ENCODE measurements at regions not wholly inside any gene's neighbourhood (a gene's known extent, or its start where the extent isn't known, plus 50 kb on each side); places are given as distances from the start of the nearest gene placed in this dataset.
"Not testable (repeated sequence)": the region's sequence is repeated elsewhere in the genome, so short reads cannot be mapped to it uniquely, and the experiment has no call there.

- H2AK5ac ChIP-seq (ENCODE audit: low read length); H3K4me3 ChIP-seq (ENCODE audit: low read depth, low read length); H3K9ac ChIP-seq (ENCODE audit: low read length); H3K23ac ChIP-seq (ENCODE audit: low read length); H4K91ac ChIP-seq (ENCODE audit: low read depth, low read length); H4K8ac ChIP-seq (ENCODE audit: low read depth, low read length); H2BK12ac ChIP-seq (ENCODE audit: low read length); H3K4ac ChIP-seq (ENCODE audit: low read depth, low read length); H2AFZ ChIP-seq (ENCODE audit: insufficient read depth, low read length, poor library complexity); H3K27ac ChIP-seq (ENCODE audit: low read depth, low read length); H3K9me3 ChIP-seq (ENCODE audit: insufficient read depth, low read depth, low read length); H3K27me3 ChIP-seq (ENCODE audit: insufficient read depth, low read length); H3K79me2 ChIP-seq (ENCODE audit: control insufficient read depth, insufficient read depth, low read length, poor library complexity); H3K36me3 ChIP-seq (ENCODE audit: control insufficient read depth in 1 of 2, insufficient read depth in 2 of 2, low read length in 2 of 2); H3K4me2 ChIP-seq (ENCODE audit: low read length); H3K79me1 ChIP-seq (ENCODE audit: low read length); H3K18ac ChIP-seq (ENCODE audit: low read length); H4K12ac ChIP-seq (ENCODE audit: low read depth, low read length); H2BK5ac ChIP-seq (ENCODE audit: low read depth, low read length, poor library complexity); H2BK120ac ChIP-seq (ENCODE audit: insufficient read depth, low read length, poor library complexity); H3K4me1 ChIP-seq (ENCODE audit: control insufficient read depth in 1 of 2, insufficient read depth in 2 of 2, low read length in 2 of 2); H3K14ac ChIP-seq (ENCODE audit: low read length); DNase-seq: not testable (repeated sequence)
- WGBS (ENCODE audit: extremely low coverage, insufficient coverage, insufficient read length), result no CpG with 5 or more reads among the region's 12 CpGs
Observed at GRCh38 chr9:75207997-75208396, 119.7 kb downstream of the OSTF1 start.

GRCh38 chr9:75210215-75210614 is 121.9 kb downstream of the OSTF1 start:
- H3K23ac ChIP-seq (ENCODE audit: low read length), result no peak overlapping the region
- H3K18ac ChIP-seq (ENCODE audit: low read length), result no peak overlapping the region
- no peak overlapping the region for H3K4me2 ChIP-seq (ENCODE audit: low read length)
- no peak overlapping the region for H3K4ac ChIP-seq (ENCODE audit: low read depth, low read length)
- no peak overlapping the region for H2AK5ac ChIP-seq (ENCODE audit: low read length)
- H3K27ac ChIP-seq (ENCODE audit: low read depth, low read length), result no peak overlapping the region
- no peak overlapping the region for H2BK120ac ChIP-seq (ENCODE audit: insufficient read depth, low read length, poor library complexity)
- no peak overlapping the region for H4K91ac ChIP-seq (ENCODE audit: low read depth, low read length)
- no peaks in the 10 kb centered on the region for H3K79me2 ChIP-seq (ENCODE audit: control insufficient read depth, insufficient read depth, low read length, poor library complexity)
- no peaks in the 10 kb centered on the region for H3K36me3 ChIP-seq (ENCODE audit: control insufficient read depth in 1 of 2, insufficient read depth in 2 of 2, low read length in 2 of 2)
- no peaks in the 10 kb centered on the region for H3K9me3 ChIP-seq (ENCODE audit: insufficient read depth, low read depth, low read length)
- no peak overlapping the region for H2AFZ ChIP-seq (ENCODE audit: insufficient read depth, low read length, poor library complexity)
- H3K27me3 ChIP-seq (ENCODE audit: insufficient read depth, low read length), result no peaks in the 10 kb centered on the region
- H4K12ac ChIP-seq (ENCODE audit: low read depth, low read length), result no peak overlapping the region
- no CpG with 5 or more reads among the region's 3 CpGs for WGBS (ENCODE audit: extremely low coverage, insufficient coverage, insufficient read length)
- no peak overlapping the region for H3K14ac ChIP-seq (ENCODE audit: low read length)
- no peak overlapping the region for H3K9ac ChIP-seq (ENCODE audit: low read length)
- no peaks in the 10 kb centered on the region for H3K4me1 ChIP-seq (ENCODE audit: control insufficient read depth in 1 of 2, insufficient read depth in 2 of 2, low read length in 2 of 2)
- no peak overlapping the region for H2BK12ac ChIP-seq (ENCODE audit: low read length)
- no peak overlapping the region for H2BK5ac ChIP-seq (ENCODE audit: low read depth, low read length, poor library complexity)
- H3K79me1 ChIP-seq (ENCODE audit: low read length), result no peaks in the 10 kb centered on the region
- no peak overlapping the region for H3K4me3 ChIP-seq (ENCODE audit: low read depth, low read length)
- no peak for DNase-seq
- H4K8ac ChIP-seq (ENCODE audit: low read depth, low read length), result no peak overlapping the region

GRCh38 chr9:75213765-75214164 is 125.5 kb downstream of the OSTF1 start:
- no CpG with 5 or more reads among the region's 3 CpGs for WGBS (ENCODE audit: extremely low coverage, insufficient coverage, insufficient read length)
- Histone ChIP-seq H3K36me3 (ENCODE audit: control insufficient read depth in 1 of 2, insufficient read depth in 2 of 2, low read length in 2 of 2) (no peaks in the 10 kb centered on the region), H3K27ac (ENCODE audit: low read depth, low read length) (no peak overlapping the region)

GRCh38 chr9:75226403-75227139 is 138.3 kb downstream of the OSTF1 start:
- no peak overlapping the region for H2BK5ac ChIP-seq (ENCODE audit: low read depth, low read length, poor library complexity)
- H2AK5ac ChIP-seq (ENCODE audit: low read length), result no peak overlapping the region
- no peak overlapping the region for H3K4ac ChIP-seq (ENCODE audit: low read depth, low read length)
- H3K23ac ChIP-seq (ENCODE audit: low read length), result no peak overlapping the region
- no peak overlapping the region for H4K8ac ChIP-seq (ENCODE audit: low read depth, low read length)
- WGBS (ENCODE audit: extremely low coverage, insufficient coverage, insufficient read length), result no CpG with 5 or more reads among the region's 2 CpGs
- H3K9ac ChIP-seq (ENCODE audit: low read length), result no peak overlapping the region
- peaks cover 0 to 2% of the 10 kb centered on the region in 2 experiments for H3K36me3 ChIP-seq (ENCODE audit: control insufficient read depth in 1 of 2, insufficient read depth in 2 of 2, low read length in 2 of 2)
- no peak overlapping the region for H2AFZ ChIP-seq (ENCODE audit: insufficient read depth, low read length, poor library complexity)
- H3K27me3 ChIP-seq (ENCODE audit: insufficient read depth, low read length), result no peaks in the 10 kb centered on the region
- H3K14ac ChIP-seq (ENCODE audit: low read length), result no peak overlapping the region
- H3K4me1 ChIP-seq (ENCODE audit: control insufficient read depth in 1 of 2, insufficient read depth in 2 of 2, low read length in 2 of 2), result no peaks in the 10 kb centered on the region
- H3K27ac ChIP-seq (ENCODE audit: low read depth, low read length), result no peak overlapping the region
- no peak overlapping the region for H3K4me3 ChIP-seq (ENCODE audit: low read depth, low read length)
- no peak overlapping the region for H4K12ac ChIP-seq (ENCODE audit: low read depth, low read length)
- no peak overlapping the region for H2BK12ac ChIP-seq (ENCODE audit: low read length)
- H3K79me1 ChIP-seq (ENCODE audit: low read length), result no peaks in the 10 kb centered on the region
- no peak overlapping the region for H2BK120ac ChIP-seq (ENCODE audit: insufficient read depth, low read length, poor library complexity)
- H4K91ac ChIP-seq (ENCODE audit: low read depth, low read length), result no peak overlapping the region
- no peak overlapping the region for H3K18ac ChIP-seq (ENCODE audit: low read length)
- H3K9me3 ChIP-seq (ENCODE audit: insufficient read depth, low read depth, low read length), result peaks cover 3% of the 10 kb centered on the region
- no peak overlapping the region for H3K4me2 ChIP-seq (ENCODE audit: low read length)
- H3K79me2 ChIP-seq (ENCODE audit: control insufficient read depth, insufficient read depth, low read length, poor library complexity), result no peaks in the 10 kb centered on the region
- no peak for DNase-seq

More at GRCh38 chr9:75213765-75214164, 125.5 kb downstream of the OSTF1 start:
- DNase-seq, result no peak
- H3K4me1 ChIP-seq (ENCODE audit: control insufficient read depth in 1 of 2, insufficient read depth in 2 of 2, low read length in 2 of 2), result no peaks in the 10 kb centered on the region
- no peak overlapping the region for H4K12ac ChIP-seq (ENCODE audit: low read depth, low read length)
- no peaks in the 10 kb centered on the region for H3K9me3 ChIP-seq (ENCODE audit: insufficient read depth, low read depth, low read length)
- H3K79me1 ChIP-seq (ENCODE audit: low read length), result no peaks in the 10 kb centered on the region
- H3K4me3 ChIP-seq (ENCODE audit: low read depth, low read length), result no peak overlapping the region
- H2AK5ac ChIP-seq (ENCODE audit: low read length), result no peak overlapping the region
- no peak overlapping the region for H2BK12ac ChIP-seq (ENCODE audit: low read length)
- no peak overlapping the region for H3K4me2 ChIP-seq (ENCODE audit: low read length)
- H2AFZ ChIP-seq (ENCODE audit: insufficient read depth, low read length, poor library complexity), result no peak overlapping the region
- H2BK5ac ChIP-seq (ENCODE audit: low read depth, low read length, poor library complexity), result no peak overlapping the region
- H2BK120ac ChIP-seq (ENCODE audit: insufficient read depth, low read length, poor library complexity), result no peak overlapping the region
- no peaks in the 10 kb centered on the region for H3K27me3 ChIP-seq (ENCODE audit: insufficient read depth, low read length)
- no peak overlapping the region for H3K9ac ChIP-seq (ENCODE audit: low read length)
- no peak overlapping the region for H3K4ac ChIP-seq (ENCODE audit: low read depth, low read length)
- H3K79me2 ChIP-seq (ENCODE audit: control insufficient read depth, insufficient read depth, low read length, poor library complexity), result no peaks in the 10 kb centered on the region
- no peak overlapping the region for H3K18ac ChIP-seq (ENCODE audit: low read length)
- no peak overlapping the region for H3K14ac ChIP-seq (ENCODE audit: low read length)
- no peak overlapping the region for H4K8ac ChIP-seq (ENCODE audit: low read depth, low read length)
- no peak overlapping the region for H3K23ac ChIP-seq (ENCODE audit: low read length)
- H4K91ac ChIP-seq (ENCODE audit: low read depth, low read length), result no peak overlapping the region

Measured in trophoblast cell (in vitro differentiated cells and primary cell).